Cardiac septum (tissue), 1 donor: ENCODE measurements at regions not wholly inside any gene's neighbourhood (a gene's known extent, or its start where the extent isn't known, plus 50 kb on each side); places are given as distances from the start of the nearest gene placed in this dataset.
"Not testable (repeated sequence)": the region's sequence is repeated elsewhere in the genome, so short reads cannot be mapped to it uniquely, and the experiment has no call there.

Source experiments
- DNase-seq: peaks from one replicate; pipeline ENCODE4 v3.0.0-alpha.2; 2020; ENCODE audit warnings: low spot score
- intact Hi-C: fragments of 100-400 bp; cut with DNase I; formaldehyde crosslinking; loops from one replicate; pipeline ENCODE4 v1.14.0; 2022
- donor health status: DM: no; HTN: no; CAD: no.

- DNase-seq: no peak
- intact Hi-C loops: no loop called here
These were observed 142.9 kb upstream of the KITLG start for GRCh38 chr12:88723219-88723618.

- intact Hi-C loops: no loop called here
- no peak for DNase-seq
These were observed 140.7 kb upstream of the KITLG start for GRCh38 chr12:88720785-88721650.

GRCh38 chr12:88720231-88720630 is 140.0 kb upstream of the KITLG start:
- intact Hi-C loops: no loop called here
- no peak for DNase-seq

- no peak for DNase-seq
- intact Hi-C loops: no loop called here
These were observed 136.9 kb upstream of the KITLG start for GRCh38 chr12:88717188-88717587.

GRCh38 chr12:88716240-88716639 is 136.0 kb upstream of the KITLG start:
- intact Hi-C loops: no loop called here
- no peak for DNase-seq

- no peak for DNase-seq
- intact Hi-C loops: no loop called here
These were observed 135.4 kb upstream of the KITLG start for GRCh38 chr12:88715673-88716072.

- DNase-seq, intact Hi-C loops: not testable (repeated sequence)
These were observed 134.1 kb upstream of the KITLG start for GRCh38 chr12:88714263-88714882.

GRCh38 chr12:88707800-88708199 is 127.5 kb upstream of the KITLG start:
- no peak for DNase-seq
- intact Hi-C loops: no loop called here

GRCh38 chr12:88706286-88706685 is 126.0 kb upstream of the KITLG start:
- DNase-seq: no peak
- intact Hi-C loops: no loop called here

- no peak for DNase-seq
- intact Hi-C loops: no loop called here
These were observed 123.5 kb upstream of the KITLG start for GRCh38 chr12:88703790-88704189.

GRCh38 chr12:88698471-88698870 is 118.2 kb upstream of the KITLG start:
- intact Hi-C loops: no loop called here
- DNase-seq: no peak

GRCh38 chr12:88693837-88694445 is 113.7 kb upstream of the KITLG start:
- no peak for DNase-seq
- intact Hi-C loops: no loop called here

- no peak for DNase-seq
- intact Hi-C loops: no loop called here
These were observed 111.5 kb upstream of the KITLG start for GRCh38 chr12:88691811-88692210.

- DNase-seq: no peak
- intact Hi-C loops: no loop called here
These were observed 104.3 kb upstream of the KITLG start for GRCh38 chr12:88684610-88685009.

- intact Hi-C loops: no loop called here
- no peak for DNase-seq
These were observed 103.9 kb upstream of the KITLG start for GRCh38 chr12:88684170-88684569.

- intact Hi-C loops: no loop called here
- no peak for DNase-seq
These were observed 103.4 kb upstream of the KITLG start for GRCh38 chr12:88683628-88684027.

- no peak for DNase-seq
- intact Hi-C loops: no loop called here
These were observed 101.0 kb upstream of the KITLG start for GRCh38 chr12:88681271-88681670.

- intact Hi-C loops: no loop called here
- DNase-seq: no peak
These were observed 97.2 kb upstream of the KITLG start for GRCh38 chr12:88677464-88677863.

GRCh38 chr12:88667615-88668014 is 87.3 kb upstream of the KITLG start:
- DNase-seq, intact Hi-C loops: not testable (repeated sequence)

- intact Hi-C loops: no loop called here
- no peak for DNase-seq
These were observed 84.8 kb upstream of the KITLG start for GRCh38 chr12:88665071-88665470.

- intact Hi-C loops: no loop called here
- no peak for DNase-seq
These were observed 82.7 kb upstream of the KITLG start for GRCh38 chr12:88662961-88663360.
